Loucy (cell line): ENCODE measurements at regions not wholly inside any gene's neighbourhood (a gene's known extent, or its start where the extent isn't known, plus 50 kb on each side); places are given as distances from the start of the nearest gene placed in this dataset.

Experiments used
- H2AFZ ChIP-seq: fragments of 200-600 bp; sonication (generic); 2 replicates; pipeline ENCODE4 v1.6.0; 2016; ENCODE audit warnings: antibody characterized with exemption, mild to moderate bottlenecking, low read length, moderate library complexity
- H3F3A ChIP-seq: fragments of 200-600 bp; 2 replicates; pipeline ENCODE4 v1.6.0; 2016; ENCODE audit warnings: antibody characterized with exemption, low read depth, mild to moderate bottlenecking
- H3K27me3 ChIP-seq: fragments of 200-600 bp; sonication (generic); 2 replicates; pipeline ENCODE4 v1.6.1; 2014; ENCODE audit warnings: low read length, mild to moderate bottlenecking; ENCODE audit not compliant: insufficient read depth, poor library complexity, severe bottlenecking
- H3K36me3 ChIP-seq: fragments of 200-600 bp; sonication (generic); 2 replicates; pipeline ENCODE4 v1.6.1; 2016; ENCODE audit warnings: low read length; ENCODE audit not compliant: insufficient read depth
- H3K4me1 ChIP-seq: fragments of 200-600 bp; sonication (generic); 2 replicates; pipeline ENCODE4 v1.5.1; 2014; ENCODE audit warnings: low read length, mild to moderate bottlenecking; ENCODE audit not compliant: insufficient read depth, poor library complexity, severe bottlenecking
- H3K4me2 ChIP-seq: fragments of 200-600 bp; sonication (generic); 2 replicates; pipeline ENCODE4 v1.6.0; 2014; ENCODE audit warnings: antibody characterized with exemption, low read length, low read depth, mild to moderate bottlenecking; ENCODE audit not compliant: poor library complexity, severe bottlenecking
- H3K4me3 ChIP-seq: fragments of 200-600 bp; sonication (generic); 2 replicates; pipeline ENCODE4 v1.5.1; 2014; ENCODE audit warnings: low read length, mild to moderate bottlenecking, mixed read lengths; ENCODE audit not compliant: poor library complexity, severe bottlenecking
- H3K79me2 ChIP-seq: fragments of 200-600 bp; sonication (generic); 2 replicates; pipeline ENCODE4 v1.6.1; 2014; ENCODE audit warnings: low read length; ENCODE audit not compliant: insufficient read depth
- H3K9ac ChIP-seq: fragments of 200-600 bp; sonication (generic); 2 replicates; pipeline ENCODE4 v1.6.0; 2014; ENCODE audit warnings: mild to moderate bottlenecking, low read depth, low read length, moderate library complexity; ENCODE audit not compliant: poor library complexity, severe bottlenecking
- H3K9me2 ChIP-seq: fragments of 200-600 bp; sonication (generic); replicated peaks from 2 replicates; pipeline ENCODE4 v1.6.1; 2016; ENCODE audit warnings: low read depth, low read length, mixed read lengths
- H3K9me3 ChIP-seq: fragments of 200-600 bp; sonication (generic); 2 replicates; pipeline ENCODE4 v1.6.1; 2014; ENCODE audit warnings: mild to moderate bottlenecking, antibody characterized with exemption, low read length, low read depth; ENCODE audit not compliant: insufficient read depth
- H4K20me1 ChIP-seq: fragments of 200-600 bp; sonication (generic); 2 replicates; pipeline ENCODE4 v1.6.0; 2014; ENCODE audit warnings: antibody characterized with exemption, low read length, mild to moderate bottlenecking; ENCODE audit not compliant: insufficient read depth, poor library complexity, severe bottlenecking
- CTCF ChIP-seq: fragments of 200-600 bp; sonication (generic); conservative IDR thresholded peaks from 2 replicates; pipeline ENCODE4 v1.5.1; 2014; ENCODE audit warnings: mild to moderate bottlenecking, antibody characterized with exemption, low read length
- EZH2phosphoT487 ChIP-seq: fragments of 200-600 bp; IDR thresholded peaks from 2 replicates; pipeline ENCODE4 v1.6.1; 2018; ENCODE audit warnings: antibody characterized with exemption, mild to moderate bottlenecking, moderate library complexity, borderline replicate concordance

- Histone ChIP-seq H3K4me1 (peaks cover 11% of the 10 kb centered on the region), H3K4me3 (no peak overlapping the region), H3K36me3 (no peaks in the 10 kb centered on the region), H3K4me2 (no peak overlapping the region), H3K9me3 (no peaks in the 10 kb centered on the region), H3F3A (no peaks in the 10 kb centered on the region), H3K79me2 (no peaks in the 10 kb centered on the region), H2AFZ (no peak overlapping the region), H4K20me1 (no peaks in the 10 kb centered on the region), H3K27me3 (no peaks in the 10 kb centered on the region), H3K9ac (no peak overlapping the region), H3K9me2 (no peaks in the 10 kb centered on the region)
- TF ChIP-seq EZH2phosphoT487: no peak
- no peak for TF ChIP-seq CTCF
These were observed 232.3 kb upstream of the ECI2 start for GRCh38 chr6:4367643-4368042.

GRCh38 chr6:4366635-4367395 lies 231.4 kb upstream of the ECI2 start:
- H3K9ac ChIP-seq: no peak overlapping the region
- no peaks in the 10 kb centered on the region for H4K20me1 ChIP-seq
- no peak overlapping the region for H2AFZ ChIP-seq
- no peaks in the 10 kb centered on the region for H3K36me3 ChIP-seq
- H3K9me3 ChIP-seq: no peaks in the 10 kb centered on the region
- peaks cover 11% of the 10 kb centered on the region for H3K4me1 ChIP-seq
- H3K79me2 ChIP-seq: no peaks in the 10 kb centered on the region
- no peaks in the 10 kb centered on the region for H3K27me3 ChIP-seq
- no peak overlapping the region for H3K4me3 ChIP-seq
- no peaks in the 10 kb centered on the region for H3K9me2 ChIP-seq
- TF ChIP-seq CTCF: no peak
- no peak for TF ChIP-seq EZH2phosphoT487
- H3K4me2 ChIP-seq: no peak overlapping the region
- H3F3A ChIP-seq: no peaks in the 10 kb centered on the region

GRCh38 chr6:4365686-4366085 lies 230.3 kb upstream of the ECI2 start:
- Histone ChIP-seq H3K4me2 (no peak overlapping the region), H3K9me3 (no peaks in the 10 kb centered on the region), H3K27me3 (no peaks in the 10 kb centered on the region), H3K9ac (no peak overlapping the region), H3K79me2 (no peaks in the 10 kb centered on the region), H4K20me1 (no peaks in the 10 kb centered on the region), H3K9me2 (no peaks in the 10 kb centered on the region), H3K36me3 (no peaks in the 10 kb centered on the region), H2AFZ (no peak overlapping the region), H3K4me3 (no peak overlapping the region), H3F3A (no peaks in the 10 kb centered on the region), H3K4me1 (peaks cover 11% of the 10 kb centered on the region)
- TF ChIP-seq EZH2phosphoT487 (no peak), CTCF (no peak)
